ENCODE measurements at regions not wholly inside any gene's neighbourhood (a gene's known extent, or its start where the extent isn't known, plus 50 kb on each side); places are given as distances from the start of the nearest gene placed in this dataset.

DNA sequence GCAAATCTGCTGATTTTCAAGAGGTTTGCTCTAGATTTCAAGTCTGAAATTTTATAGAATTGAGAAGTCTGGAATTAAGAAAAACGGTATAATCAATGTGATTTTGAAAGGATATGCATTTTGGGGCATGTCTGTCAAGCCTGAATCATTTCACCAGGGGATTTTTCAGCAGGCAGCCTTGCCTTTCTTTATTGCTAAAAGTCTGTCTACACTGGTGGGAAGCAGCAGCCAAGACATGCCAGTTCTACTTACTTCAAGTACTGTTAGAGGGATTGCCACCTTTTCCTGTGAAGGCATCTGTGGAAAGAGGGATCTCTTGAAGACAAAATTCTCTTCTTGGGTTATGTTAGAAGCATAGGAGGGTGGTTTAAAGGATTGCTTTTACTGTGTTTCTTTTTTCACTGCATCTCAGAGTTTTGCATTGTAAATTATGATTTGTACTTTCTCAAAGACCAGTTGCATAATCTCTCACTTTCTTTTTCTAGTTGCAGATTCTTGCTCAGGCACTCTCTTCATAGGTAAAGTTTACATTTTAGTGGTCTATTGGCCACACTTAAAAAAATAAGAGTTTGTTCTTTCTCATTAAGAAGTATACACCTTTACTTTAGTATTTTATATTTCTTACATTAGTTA is 837.0 kb downstream of the GALC start:
- no peak for DNase-seq

DNA sequence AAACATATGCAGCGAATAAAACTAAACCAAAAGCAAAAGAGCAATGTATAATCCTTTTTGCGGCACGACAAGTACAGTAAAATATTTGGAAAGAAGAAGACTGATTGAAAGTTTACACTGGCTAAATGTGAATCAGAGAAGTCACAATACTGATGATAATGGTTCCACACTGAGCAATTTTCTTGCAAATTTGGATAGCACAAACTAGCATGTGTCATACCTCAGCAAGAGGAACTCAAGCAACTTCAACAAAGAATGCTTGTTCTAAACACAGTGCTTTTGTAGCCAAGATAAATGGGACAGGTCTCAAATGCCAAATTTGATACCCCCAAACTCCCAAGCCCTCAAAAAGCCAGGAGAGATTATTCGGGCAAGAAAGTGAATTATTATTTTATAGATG is 839.1 kb downstream of the GALC start:
- DNase-seq: no peak

DNA sequence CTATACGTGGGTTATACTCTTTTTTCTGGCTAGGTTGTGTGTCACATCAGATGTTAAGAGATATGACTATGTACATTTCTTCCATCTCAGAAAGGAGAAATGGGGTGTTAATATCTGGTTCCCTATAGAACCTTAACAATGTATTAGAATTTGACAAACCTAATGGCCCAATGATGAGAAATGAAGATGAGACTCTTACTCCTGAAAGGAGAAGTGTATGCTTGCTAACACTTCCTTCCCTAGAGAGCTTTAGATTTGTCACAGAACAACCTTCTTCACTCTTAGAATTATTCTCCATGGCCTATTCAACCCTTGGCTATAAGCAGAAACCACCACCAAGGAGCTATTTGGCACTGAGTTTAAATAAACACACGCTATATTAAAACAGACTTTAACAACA is 839.6 kb downstream of the GALC start:
- no peak for DNase-seq

DNA sequence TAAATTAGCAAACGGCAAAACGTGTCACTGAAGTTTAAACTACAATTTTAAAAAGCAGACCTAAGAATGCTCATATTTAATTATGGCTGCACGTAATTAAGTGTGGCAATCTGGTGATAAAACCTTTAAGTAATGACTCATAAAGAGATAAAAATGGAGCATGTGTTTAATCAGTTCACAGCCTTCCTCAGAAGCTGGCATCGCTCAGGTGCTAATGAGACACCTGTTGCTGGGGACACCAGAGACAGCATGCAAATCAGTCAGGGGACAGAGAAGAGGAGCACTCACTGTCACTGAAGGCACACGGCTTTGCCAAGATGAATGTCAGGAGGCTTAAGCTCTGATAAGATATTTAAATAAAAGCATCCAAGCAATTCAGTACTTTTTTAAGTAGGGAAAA is 840.3 kb downstream of the GALC start:
- no peak for DNase-seq

DNA sequence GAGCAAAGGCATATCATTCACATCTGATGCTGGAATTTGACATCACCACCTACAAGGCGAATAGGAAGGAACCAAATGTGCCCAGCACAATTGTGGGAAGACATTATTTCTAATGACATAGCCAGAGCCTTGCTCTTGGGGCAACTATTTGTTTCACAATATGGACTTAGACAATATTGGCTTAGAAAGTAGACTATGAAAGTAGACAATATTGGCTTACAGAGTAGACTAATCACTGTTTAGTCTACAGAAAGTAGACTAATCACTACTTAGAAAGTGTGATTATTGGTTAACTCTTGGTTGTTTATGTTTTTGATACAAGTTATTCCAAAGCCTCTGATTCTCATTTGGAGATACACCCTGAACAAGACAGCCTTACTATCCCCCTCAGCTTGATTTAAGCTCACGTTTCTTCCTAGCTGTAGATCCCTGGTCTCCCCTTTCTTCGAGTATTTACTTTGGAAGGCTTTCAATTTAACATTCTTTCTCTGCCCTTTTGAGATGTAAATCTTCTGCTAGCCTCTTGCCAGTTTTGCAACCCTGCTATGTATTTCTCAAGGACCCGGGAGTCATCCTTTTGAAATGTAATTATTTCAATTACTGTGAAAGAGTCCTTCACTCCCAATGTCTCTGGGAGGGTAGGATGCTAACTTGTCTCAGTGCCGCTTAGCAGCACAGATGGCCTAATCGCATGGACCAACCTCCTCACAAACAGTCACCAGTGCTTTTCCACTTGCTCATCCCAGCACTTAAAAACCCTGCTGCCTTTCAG is 843.2 kb downstream of the GALC start:
- no peak for DNase-seq

DNA sequence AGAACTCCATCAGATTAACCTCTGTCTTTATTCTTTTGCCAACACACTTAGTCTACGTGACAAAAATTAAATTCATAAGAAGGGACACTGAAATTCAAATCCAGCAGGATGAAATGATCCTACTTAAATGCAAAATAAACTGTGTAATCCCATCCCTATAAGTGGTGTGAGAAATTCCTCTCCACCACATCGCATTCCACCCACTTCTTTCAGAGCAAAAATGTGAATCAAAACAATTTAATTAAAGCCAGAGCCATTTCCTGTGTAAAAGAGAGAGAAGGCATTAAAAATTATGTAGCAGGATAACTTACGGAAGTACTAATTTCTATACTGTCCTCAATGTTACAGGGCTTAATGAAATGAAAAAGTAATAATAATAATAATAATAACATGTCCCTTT is 844.3 kb downstream of the GALC start:
- no peak for DNase-seq

DNA sequence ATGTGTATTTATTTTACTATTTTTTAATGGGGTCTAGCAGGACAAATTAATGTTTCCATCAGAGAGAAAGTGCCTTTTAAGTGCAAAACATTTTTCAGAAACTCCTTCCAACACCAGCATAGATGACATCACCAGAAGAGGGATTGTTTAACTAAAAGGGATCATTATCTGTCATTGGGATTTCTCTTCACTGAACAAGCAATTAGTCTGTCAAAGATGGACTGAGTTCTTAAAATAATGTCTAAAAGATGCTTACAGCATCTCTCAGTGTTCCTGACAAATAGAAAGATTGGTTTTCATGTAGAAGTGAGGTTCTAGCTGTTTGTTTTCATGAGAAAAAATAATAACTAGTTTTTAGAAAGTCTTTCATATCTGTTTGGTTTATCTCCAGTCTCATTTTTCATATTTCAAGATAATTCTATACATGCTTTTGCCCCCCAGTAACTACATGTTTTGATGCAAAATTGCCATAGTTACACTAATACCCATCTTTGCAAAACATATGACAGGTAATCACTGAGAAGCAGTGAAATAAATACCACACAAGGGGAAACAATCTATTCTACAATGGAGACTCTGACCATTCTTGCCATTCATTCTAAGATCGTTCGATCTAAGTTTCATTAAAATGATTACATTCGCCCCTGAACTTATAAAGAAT is 850.3 kb downstream of the GALC start:
- no peak for DNase-seq

DNA sequence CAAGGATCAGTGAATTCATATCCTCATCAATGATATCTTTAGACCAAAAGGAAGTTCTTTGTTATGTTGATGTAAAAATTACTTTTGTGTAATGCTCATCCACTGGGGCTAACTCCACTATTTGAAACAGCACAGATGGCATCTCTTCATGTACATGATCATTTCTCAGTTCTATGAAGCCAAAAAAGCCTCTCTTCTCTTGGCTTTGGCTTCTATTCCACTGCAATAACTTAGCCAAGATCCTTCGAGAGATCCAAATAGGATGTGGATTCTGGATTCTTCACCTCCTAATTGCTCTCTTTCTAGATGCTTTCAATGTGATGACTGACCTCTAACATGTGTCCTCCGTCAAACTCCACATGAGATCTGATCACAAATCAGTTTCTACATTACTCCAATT is 851.2 kb downstream of the GALC start:
- no peak for DNase-seq

DNA sequence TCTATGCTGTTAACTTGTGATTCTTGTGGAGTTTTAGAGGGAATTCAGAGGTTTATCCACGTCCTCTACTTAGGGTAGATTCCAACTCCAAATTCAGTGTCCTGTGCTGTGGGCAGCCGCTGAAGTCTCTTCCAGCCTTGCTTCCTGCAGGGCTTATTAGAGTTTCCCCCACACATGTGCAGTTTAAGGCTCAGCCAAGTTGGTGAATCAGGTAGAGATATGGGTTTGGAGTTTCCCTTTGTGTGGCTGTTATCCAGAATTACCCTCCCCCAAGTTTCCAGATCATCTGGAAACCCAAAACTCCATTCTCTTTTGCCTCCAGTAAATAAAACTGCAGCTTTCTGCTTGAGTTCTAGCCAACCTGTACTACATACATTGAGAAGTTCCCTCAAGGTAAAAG is 853.7 kb downstream of the GALC start:
- no peak for DNase-seq

DNA sequence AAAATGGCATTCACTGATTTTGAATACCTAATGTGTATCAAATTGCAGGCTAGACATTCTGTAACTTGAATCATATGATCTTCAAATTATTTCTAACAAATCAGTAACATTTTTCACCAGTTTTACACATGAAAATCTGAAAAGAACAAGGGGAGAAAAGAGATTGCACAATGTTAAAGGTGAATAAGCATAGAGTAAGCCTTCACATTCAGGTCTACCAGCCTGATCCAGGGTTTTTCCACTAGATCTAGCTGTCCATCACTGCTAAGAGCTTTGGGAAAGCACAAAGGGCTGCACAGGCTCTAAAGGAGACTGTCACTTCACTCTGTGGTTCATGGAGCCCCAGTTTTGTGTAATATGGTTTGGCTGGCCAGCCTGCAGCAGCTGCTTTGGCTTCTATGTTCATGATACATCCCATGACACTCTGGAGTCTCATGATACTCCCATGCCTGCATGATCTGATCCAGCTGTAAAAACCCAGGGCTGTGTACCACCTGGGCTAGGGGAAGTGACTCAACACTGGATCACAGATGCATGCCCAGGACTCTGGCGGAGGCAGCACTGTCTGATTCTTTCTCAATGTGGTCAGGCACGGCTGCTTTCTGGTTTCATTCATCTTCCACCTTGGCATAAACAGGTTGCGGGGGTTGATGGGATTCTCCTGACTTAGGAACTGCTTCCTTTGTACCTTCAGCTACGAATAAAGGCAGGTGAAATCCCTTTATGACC is 859.7 kb downstream of the GALC start:
- no peak for DNase-seq

DNA sequence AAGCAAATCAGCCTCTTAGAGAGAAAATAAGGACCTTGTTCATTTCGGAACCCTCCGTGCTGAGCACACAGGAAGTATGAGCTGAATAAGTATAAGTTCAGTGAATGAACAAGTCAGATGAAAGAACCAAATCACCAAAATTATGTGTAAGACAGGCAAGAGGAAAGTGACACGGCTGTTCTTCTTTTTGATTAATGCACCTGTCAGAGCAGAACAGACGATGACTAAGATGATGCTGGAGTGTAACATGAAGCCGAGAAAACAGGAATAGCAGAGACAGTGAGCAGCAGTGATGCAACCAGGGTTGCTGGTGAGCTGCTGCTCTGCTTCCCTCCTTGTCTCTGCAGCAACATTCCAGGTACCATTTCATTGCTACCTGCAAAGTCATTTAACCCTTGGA is 861.1 kb downstream of the GALC start:
- DNase-seq: no peak

DNA sequence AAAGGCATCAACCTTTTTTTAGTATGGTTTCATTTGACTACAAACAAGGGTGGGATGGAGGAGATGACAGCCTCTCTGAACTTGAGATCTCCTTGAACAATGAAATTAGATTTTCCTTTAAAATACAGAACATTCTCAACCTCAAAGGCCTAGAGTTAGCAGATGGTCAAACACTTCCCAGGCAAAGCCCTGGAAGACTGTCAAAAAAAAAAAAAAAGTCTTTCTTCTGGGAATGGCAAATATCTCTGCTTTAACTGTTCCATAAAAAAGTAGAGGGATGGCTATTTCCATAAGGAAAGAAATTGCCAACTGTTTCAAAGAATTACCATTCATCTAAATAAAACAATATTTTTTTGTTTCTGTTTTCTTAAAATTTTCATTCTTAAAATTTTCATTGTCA is 870.8 kb downstream of the GALC start:
- DNase-seq: no peak

DNA sequence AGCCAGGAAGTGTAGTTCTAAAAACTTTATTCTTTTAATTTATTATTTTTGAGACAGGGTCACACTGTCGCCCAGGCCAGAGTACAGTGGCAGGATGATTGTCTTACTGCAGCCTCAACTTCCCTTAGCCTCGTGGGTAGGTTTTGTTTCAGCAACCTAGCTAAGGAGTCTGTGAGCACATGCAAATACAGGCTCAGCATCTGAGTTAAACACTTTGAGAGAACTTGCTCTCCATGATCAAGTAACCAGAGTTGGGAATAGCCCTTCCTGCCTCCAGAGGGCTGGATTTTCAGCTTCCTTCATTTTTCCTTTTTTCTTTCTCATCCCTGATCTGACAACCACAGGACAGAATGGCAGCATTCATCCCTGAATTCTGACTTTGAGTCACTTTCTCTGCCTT is 871.3 kb downstream of the GALC start:
- DNase-seq: no peak

DNA sequence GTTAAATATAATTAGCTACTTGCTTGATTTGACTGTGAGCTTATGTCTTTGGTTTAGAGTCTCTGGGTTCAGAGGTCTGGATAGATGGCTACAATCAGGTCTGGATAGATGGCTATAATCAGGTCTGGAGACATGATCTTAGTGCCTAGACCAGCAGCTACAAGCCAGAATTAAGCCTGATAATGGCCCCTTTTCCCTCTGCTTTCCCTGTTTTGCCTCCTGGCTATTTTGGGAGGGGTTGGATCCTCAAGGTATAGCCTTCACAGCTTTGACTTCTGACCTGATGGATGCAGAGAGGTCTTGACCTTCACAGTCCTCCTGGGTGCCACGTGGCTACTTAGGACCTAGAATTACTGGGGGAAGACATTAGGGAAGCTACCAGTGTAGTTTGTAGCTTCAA is 877.7 kb downstream of the GALC start:
- DNase-seq: no peak

DNA sequence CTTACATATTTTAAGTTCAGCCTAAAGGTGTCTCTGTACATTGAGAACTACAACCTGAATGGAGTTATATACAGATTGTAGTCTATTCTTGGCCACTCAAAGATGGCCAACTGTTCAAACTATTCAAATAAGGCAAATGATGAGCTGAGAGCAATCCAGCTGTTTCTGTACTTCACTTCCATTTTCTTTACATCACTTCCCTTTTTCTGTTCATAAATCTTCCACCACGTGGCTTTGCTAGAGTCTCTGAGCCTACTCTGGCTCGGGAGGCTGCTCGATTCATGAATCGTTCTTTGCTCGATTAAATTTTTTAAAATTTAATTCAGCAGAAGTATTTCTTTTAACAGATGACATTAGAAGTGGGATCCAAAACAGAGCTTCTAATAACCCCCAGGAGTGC is 879.7 kb downstream of the GALC start:
- DNase-seq: no peak

DNA sequence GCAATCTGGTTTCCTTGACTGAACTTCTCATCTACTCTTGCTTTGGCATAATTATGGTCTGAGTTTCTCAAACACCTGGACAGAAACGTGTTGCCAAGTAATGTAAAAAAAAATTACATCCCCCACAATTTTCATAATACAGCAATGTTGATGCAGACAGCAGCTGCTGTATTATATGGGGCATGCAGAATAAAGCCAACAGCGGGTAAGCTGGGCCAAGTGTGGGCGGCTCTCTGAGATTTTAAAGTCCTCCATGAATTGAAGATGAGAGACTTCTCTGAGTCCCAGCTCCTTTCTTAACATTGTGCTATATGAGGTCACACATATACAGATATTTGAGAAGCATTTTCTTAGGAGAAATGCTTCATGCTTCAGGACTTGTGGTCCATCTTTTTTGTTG is 881.2 kb downstream of the GALC start:
- DNase-seq: no peak

DNA sequence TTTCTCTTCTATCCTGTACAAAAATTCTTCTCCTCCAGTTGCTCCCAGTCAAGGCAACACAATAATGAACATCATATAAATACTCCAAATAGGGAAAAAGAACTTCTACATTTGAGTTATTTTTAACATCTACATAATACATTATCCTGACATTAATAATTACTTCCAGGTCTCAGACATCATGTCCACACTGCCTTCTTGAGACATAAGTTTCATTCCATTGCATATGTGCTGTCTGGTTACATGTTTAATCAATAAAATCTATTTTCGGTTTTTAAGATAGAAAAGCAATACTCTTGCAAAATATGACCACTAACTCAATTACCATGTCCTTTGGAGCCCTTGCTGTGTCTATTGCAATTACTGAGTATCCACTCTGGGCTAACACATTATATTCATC is 881.9 kb downstream of the GALC start:
- DNase-seq: no peak

DNA sequence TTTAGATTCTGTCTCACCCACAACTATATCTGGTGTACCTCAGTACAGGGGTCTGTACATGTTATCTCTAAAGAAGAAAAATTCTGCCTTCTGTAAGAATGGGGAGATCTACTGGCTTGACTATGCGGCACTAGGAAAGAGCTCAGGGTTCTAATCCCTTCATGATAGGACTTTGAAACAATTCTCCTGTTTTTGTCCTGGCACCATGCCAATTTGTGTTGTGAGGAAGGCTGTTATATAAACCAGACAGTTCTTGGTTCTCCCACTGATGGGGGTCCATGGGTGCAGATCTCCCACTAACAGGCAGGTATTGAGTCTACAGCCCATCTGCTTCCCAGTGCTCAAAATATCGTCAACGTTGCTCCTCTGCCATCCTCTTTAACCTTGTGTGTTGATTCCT is 883.7 kb downstream of the GALC start:
- no peak for DNase-seq

DNA sequence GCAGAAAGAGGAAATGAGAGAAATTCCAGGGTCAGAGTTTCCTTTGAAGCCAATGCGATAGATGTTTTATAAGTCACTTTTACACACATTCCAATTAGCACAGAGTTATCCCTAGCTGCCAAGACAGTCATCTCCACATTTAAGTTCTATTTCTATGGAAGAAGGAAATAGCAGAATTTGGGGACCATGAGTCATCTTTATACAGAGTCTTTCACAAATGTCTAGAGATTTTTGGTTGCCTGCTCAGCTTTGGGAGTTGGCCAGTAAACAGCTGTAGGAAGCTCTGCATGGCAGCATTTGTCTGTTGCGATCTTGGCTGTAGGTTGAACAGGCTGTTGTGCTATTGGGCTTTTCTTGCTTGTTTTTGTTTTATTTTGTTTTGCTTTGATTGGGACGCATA is 884.3 kb downstream of the GALC start:
- DNase-seq: no peak

DNA sequence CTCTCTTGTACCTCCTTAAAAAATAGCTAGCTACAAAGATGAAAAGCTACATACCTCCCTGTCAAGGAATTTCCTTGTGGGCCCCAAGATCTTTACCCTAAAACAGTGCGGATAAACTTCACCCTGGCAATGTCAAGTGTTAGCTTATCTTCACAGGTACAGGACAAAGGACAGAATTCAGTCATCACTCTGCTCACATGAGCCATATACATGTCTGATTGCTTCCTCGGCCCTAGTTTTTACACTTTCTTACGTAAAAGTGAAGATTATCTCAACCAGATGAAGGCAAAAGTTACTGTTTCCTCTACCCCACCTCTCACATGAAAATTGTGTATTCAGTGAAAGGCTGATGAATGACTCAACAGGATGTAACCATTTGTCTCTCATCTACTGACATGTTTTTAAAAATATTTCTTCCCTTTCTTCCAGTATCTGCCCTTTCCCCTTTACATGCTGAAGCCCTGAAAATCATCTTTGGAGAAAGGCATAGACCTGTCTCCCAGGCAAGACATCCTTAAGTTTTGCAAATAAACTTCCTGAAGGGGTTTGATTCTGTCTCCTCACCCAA is 890.1 kb downstream of the GALC start:
- no peak for DNase-seq

DNA sequence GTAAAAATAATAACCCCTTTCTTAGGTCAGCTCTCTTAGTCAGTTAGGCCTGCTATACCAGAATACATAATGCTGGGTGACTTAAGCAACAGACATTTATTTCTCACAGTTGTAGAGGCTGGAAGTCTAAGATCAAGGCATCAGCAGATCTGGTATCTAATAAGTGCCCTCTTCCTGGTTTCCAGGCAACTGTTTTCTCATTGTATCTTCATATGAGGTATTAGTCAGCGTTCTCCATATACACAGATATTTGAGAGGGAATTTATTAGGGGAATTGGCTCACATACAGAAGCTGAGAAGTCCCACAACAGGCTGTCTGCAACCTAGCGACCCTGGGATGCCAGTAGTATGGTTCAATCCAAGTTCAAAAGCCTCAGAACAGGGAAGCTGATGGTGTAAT is 896.0 kb downstream of the GALC start:
- no peak for DNase-seq

DNA sequence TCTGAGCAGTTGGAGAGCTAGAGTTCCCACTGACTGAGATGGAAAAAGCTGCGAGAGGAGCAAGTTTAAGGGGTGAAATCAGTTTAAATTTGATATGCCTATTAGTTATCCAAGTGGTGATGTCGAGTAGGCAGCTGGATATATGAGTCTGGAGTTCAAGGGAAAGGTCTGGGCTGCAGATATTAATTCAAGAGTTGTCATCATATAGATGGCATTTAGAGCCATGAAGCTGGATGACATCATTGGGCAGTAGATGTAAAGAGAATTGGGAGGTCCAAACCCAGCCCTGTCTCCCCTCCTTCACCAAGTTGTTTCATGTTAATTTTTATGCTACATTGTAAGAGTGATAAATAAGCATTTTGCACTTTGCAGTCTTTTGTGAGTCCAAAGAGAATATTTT is 898.1 kb downstream of the GALC start:
- no peak for DNase-seq

DNA sequence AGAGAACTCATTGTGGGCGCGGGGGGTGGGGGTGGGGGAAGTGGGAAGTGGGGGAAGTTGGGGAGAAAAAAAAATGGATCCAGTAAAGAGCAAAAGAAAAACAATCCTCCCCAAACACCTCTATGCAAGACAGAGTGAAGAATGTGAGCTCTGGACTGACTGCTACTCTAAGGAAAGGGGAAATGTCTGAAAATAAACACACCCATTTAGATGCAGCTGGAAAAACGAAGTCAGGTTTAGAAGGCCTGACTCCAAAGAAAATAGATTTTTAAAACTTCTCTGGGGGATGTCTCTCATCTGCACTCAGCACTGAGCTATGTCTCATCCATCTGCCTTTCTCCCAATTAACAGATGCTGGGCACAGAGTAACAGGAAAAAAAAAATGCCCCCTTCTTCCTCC is 904.4 kb downstream of the GALC start:
- no peak for DNase-seq

All from T-helper 1 cell (primary cell).